ENCODE measurements at regions not wholly inside any gene's neighbourhood (a gene's known extent, or its start where the extent isn't known, plus 50 kb on each side); places are given as distances from the start of the nearest gene placed in this dataset.

DNA sequence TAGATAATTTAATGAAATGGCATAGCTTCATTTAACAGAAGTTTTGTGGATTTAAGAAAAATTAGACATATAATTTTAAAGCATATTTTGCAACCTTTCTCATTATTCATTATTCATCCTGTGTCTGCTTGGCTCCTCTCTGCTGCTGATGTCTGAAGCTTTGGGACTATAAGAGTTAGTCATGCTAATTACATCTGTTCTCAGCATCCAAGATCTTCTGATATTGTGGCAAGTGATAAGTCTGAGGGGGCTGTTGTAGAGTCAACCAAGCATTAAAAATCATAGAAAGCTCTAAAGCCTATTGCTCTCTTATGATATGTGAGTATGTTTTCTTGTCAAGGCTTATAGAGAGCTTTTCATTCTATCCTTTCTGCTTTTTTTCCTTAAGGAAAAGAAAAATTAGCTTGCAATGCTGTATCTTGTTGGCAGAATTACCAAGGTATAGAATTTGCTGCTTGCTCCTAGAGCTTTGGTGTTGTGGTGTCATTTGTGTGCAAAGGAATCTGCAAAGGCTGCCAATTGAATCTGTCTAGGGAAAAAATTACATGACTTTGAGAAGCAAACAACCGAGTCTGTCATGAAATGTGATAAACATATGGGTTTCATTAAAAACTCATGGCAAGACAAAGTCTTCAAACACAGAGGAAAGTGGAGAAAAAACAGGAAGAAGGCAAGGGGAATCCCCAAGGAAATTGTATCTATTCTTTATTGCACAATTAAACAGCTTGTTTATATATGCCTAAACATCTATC is 156.1 kb upstream of the DAB2 start:
- TF ChIP-seq, protein P1, sequence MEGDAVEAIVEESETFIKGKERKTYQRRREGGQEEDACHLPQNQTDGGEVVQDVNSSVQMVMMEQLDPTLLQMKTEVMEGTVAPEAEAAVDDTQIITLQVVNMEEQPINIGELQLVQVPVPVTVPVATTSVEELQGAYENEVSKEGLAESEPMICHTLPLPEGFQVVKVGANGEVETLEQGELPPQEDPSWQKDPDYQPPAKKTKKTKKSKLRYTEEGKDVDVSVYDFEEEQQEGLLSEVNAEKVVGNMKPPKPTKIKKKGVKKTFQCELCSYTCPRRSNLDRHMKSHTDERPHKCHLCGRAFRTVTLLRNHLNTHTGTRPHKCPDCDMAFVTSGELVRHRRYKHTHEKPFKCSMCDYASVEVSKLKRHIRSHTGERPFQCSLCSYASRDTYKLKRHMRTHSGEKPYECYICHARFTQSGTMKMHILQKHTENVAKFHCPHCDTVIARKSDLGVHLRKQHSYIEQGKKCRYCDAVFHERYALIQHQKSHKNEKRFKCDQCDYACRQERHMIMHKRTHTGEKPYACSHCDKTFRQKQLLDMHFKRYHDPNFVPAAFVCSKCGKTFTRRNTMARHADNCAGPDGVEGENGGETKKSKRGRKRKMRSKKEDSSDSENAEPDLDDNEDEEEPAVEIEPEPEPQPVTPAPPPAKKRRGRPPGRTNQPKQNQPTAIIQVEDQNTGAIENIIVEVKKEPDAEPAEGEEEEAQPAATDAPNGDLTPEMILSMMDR (conservative IDR thresholded peaks at IDR 0.05; ENCODE audit: low read depth, low read length) = no peak
- TF ChIP-seq EZH2 (IDR thresholded peaks at IDR 0.05; ENCODE audit: borderline replicate concordance, low read depth, low read length, poor library complexity, severe bottlenecking) = no peak

Measured in A673 (cell line).